Chondrocyte (in vitro differentiated cells): ENCODE measurements at regions not wholly inside any gene's neighbourhood (a gene's known extent, or its start where the extent isn't known, plus 50 kb on each side); places are given as distances from the start of the nearest gene placed in this dataset.
"Not testable (repeated sequence)": the region's sequence is repeated elsewhere in the genome, so short reads cannot be mapped to it uniquely, and the experiment has no call there.

Source experiments
- DNase-seq: peaks from one replicate; pipeline ENCODE4 v3.0.0; 2021; ENCODE audit warnings: mixed read lengths, low spot score
- H3K27ac Mint-ChIP-seq: one replicate; pipeline ENCODE4 v1.8.0; 2021; ENCODE audit warnings: mild to moderate bottlenecking, moderate library complexity, mixed read lengths; ENCODE audit not compliant: unreplicated experiment
- H3K27me3 Mint-ChIP-seq: 2 replicates; pipeline ENCODE4 v1.8.0; 2021; ENCODE audit warnings: low read depth, mixed read lengths
- H3K36me3 Mint-ChIP-seq: 2 replicates; pipeline ENCODE4 v1.8.0; 2021; ENCODE audit warnings: low read depth, mixed read lengths
- H3K4me1 Mint-ChIP-seq: 2 replicates; pipeline ENCODE4 v1.8.0; 2021; ENCODE audit warnings: low read depth, mild to moderate bottlenecking, mixed read lengths
- H3K4me3 Mint-ChIP-seq: one replicate; pipeline ENCODE4 v1.8.0; 2021; ENCODE audit warnings: mild to moderate bottlenecking, moderate library complexity, mixed read lengths; ENCODE audit not compliant: unreplicated experiment
- H3K9me3 Mint-ChIP-seq: 2 replicates; pipeline ENCODE4 v1.8.0; 2021; ENCODE audit warnings: low read depth, mixed read lengths
- TF ChIP-seq, protein P1 (sequence below): fragments of 200-600 bp; sonication (generic); IDR thresholded peaks from 2 replicates; pipeline ENCODE4 v1.5.0; 2021; ENCODE audit warnings: antibody characterized with exemption, mild to moderate bottlenecking, moderate library complexity

- Mint-ChIP-seq H3K27ac (no peak overlapping the region), H3K4me1 (no peaks in the 10 kb centered on the region), H3K4me3 (no peak overlapping the region), H3K36me3 (no peaks in the 10 kb centered on the region), H3K9me3 (peaks cover 8% of the 10 kb centered on the region), H3K27me3 (no peaks in the 10 kb centered on the region)
- no peak for DNase-seq
- TF ChIP-seq, protein P1, sequence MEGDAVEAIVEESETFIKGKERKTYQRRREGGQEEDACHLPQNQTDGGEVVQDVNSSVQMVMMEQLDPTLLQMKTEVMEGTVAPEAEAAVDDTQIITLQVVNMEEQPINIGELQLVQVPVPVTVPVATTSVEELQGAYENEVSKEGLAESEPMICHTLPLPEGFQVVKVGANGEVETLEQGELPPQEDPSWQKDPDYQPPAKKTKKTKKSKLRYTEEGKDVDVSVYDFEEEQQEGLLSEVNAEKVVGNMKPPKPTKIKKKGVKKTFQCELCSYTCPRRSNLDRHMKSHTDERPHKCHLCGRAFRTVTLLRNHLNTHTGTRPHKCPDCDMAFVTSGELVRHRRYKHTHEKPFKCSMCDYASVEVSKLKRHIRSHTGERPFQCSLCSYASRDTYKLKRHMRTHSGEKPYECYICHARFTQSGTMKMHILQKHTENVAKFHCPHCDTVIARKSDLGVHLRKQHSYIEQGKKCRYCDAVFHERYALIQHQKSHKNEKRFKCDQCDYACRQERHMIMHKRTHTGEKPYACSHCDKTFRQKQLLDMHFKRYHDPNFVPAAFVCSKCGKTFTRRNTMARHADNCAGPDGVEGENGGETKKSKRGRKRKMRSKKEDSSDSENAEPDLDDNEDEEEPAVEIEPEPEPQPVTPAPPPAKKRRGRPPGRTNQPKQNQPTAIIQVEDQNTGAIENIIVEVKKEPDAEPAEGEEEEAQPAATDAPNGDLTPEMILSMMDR = no peak
These were observed 141.1 kb upstream of the ABI3BP start for GRCh38 chr3:101134331-101134730.

DNA sequence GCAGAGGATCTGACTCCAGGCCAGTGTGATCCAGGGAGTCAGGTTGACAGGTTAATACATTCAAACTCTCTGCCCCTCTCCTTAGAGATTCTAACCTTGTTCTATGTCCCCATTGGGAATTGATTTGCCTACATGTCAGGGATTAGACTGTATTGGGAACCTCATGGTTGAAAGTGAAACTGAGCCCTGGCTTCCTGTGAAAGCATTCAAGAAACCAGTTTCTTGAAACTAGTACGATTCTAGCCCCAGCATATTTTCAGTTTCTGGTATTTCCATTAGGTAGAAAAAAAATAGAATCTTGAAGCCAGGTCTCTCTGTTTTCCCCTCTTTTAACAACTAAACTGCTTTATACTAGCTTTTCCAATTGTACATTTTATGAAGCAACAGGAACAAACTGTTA, 140.4 kb upstream of the ABI3BP start:
- TF ChIP-seq, protein P1 = no peak
- H3K27me3 Mint-ChIP-seq = no peaks in the 10 kb centered on the region
- H3K4me3 Mint-ChIP-seq = no peak overlapping the region
- no peaks in the 10 kb centered on the region for H3K4me1 Mint-ChIP-seq
- no peak for DNase-seq
- no peak overlapping the region for H3K27ac Mint-ChIP-seq
- peaks cover 8% of the 10 kb centered on the region for H3K9me3 Mint-ChIP-seq
- H3K36me3 Mint-ChIP-seq = no peaks in the 10 kb centered on the region

DNA sequence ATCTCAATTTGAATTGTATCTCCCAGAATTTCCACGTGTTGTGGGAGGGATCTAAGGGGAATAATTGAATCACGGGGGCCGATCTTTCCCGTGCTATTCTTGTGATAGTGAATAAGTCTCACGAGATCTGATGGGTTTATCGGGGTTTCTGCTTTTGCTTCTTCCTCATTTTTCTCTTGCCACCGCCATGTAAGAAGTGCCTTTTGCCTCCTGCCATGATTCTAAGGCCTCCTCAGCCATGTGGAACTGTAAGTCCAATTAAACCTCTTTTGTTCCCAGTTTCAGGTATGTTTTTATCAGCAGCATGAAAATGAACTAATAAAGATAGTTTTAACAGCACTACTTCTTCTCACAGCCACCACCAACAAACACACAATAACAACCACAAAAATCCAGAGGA, 140.0 kb upstream of the ABI3BP start:
- not testable (repeated sequence) for H3K27me3 Mint-ChIP-seq, H3K9me3 Mint-ChIP-seq, H3K4me1 Mint-ChIP-seq, H3K4me3 Mint-ChIP-seq, H3K36me3 Mint-ChIP-seq, H3K27ac Mint-ChIP-seq, DNase-seq

DNA sequence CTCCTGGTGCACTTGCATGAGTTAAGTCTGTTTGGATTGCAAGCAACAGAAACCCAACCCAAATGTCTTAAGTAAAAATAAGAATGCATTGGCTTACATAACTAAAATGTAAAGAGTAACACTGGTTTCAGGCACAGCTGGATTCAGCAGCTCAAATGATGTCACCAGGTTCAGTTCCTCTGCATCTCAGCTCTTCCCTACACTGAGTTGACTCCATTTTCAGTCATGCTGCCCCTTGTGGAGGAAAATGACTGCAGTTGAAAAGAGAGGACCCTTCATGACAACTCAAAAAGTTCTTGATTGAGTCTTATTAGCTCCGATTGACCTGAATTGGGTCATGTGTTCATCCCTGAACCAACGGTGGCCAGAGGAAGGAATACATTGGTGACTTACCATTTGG, 138.5 kb upstream of the ABI3BP start:
- H3K36me3 Mint-ChIP-seq = no peaks in the 10 kb centered on the region
- H3K4me3 Mint-ChIP-seq = no peak overlapping the region
- peaks cover 8% of the 10 kb centered on the region for H3K9me3 Mint-ChIP-seq
- H3K27ac Mint-ChIP-seq = no peak overlapping the region
- H3K27me3 Mint-ChIP-seq = peaks cover 4% of the 10 kb centered on the region
- no peaks in the 10 kb centered on the region for H3K4me1 Mint-ChIP-seq
- TF ChIP-seq, protein P1 = peak; percentile 17
- no peak for DNase-seq

DNA sequence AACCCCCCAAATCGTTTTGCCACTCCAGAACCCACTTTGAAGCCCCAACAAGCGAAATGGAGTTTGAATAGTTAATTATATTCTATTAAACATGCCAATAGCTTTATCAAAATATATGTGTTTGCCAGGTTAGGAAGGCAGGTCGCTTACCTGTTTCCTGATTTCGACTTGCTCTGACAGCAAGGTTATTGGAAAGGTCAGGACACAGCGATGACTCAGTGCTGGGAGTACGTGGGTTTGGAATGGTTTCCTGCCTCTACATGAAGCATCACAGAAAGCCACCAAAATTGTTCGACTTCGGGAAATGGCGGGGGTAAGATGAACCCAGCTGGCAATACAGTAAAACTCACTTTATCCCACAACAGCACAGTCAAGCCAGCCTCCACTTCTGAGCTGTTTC, 135.6 kb upstream of the ABI3BP start:
- H3K27ac Mint-ChIP-seq = no peak overlapping the region
- no peak overlapping the region for H3K4me3 Mint-ChIP-seq
- DNase-seq = no peak
- H3K36me3 Mint-ChIP-seq = no peaks in the 10 kb centered on the region
- no peaks in the 10 kb centered on the region for H3K4me1 Mint-ChIP-seq
- H3K27me3 Mint-ChIP-seq = peaks cover 4% of the 10 kb centered on the region
- H3K9me3 Mint-ChIP-seq = peaks cover 8% of the 10 kb centered on the region
- TF ChIP-seq, protein P1 = no peak

DNA sequence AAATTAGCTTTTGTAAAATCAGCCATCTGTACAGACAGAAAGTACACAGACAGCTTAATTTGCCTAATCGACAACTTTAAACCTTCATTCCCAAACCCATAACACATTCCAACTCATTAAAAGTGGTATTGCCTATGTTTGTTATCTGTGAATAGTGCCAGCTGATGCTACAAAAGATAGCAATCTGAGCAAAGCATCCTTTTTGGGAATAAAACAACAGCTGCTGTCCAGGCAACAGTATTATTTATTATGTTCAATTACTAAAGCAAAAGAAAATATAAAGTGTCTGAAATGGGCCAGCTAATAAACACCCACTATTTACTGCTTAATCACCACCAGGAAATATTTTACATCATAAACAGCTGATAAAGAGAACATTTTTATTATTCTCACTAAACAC, 134.8 kb upstream of the ABI3BP start:
- peaks cover 4% of the 10 kb centered on the region for H3K27me3 Mint-ChIP-seq
- H3K9me3 Mint-ChIP-seq = peaks cover 5% of the 10 kb centered on the region
- H3K27ac Mint-ChIP-seq = no peak overlapping the region
- no peak overlapping the region for H3K4me3 Mint-ChIP-seq
- TF ChIP-seq, protein P1 = no peak
- H3K36me3 Mint-ChIP-seq = no peaks in the 10 kb centered on the region
- no peaks in the 10 kb centered on the region for H3K4me1 Mint-ChIP-seq
- no peak for DNase-seq
